ENCODE measurements at regions not wholly inside any gene's neighbourhood (a gene's known extent, or its start where the extent isn't known, plus 50 kb on each side); places are given as distances from the start of the nearest gene placed in this dataset.

GRCh38 chr10:121679916-121680315 lies 81.7 kb upstream of the FGFR2 start:
- no peak overlapping the region for H3K4me3 ChIP-seq (ENCODE audit: insufficient read depth, low read length)
- TF ChIP-seq CTCF (IDR thresholded peaks at IDR 0.05; ENCODE audit: extremely low read depth, low read depth, low read length), result no peak
- H3K4me2 ChIP-seq (ENCODE audit: insufficient read depth, low read length), result no peak overlapping the region
- no peaks in the 10 kb centered on the region for H3K27me3 ChIP-seq (ENCODE audit: insufficient read depth, low read length)
- H4K20me1 ChIP-seq (ENCODE audit: insufficient read depth, low read length), result no peaks in the 10 kb centered on the region
- no peak overlapping the region for H3K27ac ChIP-seq (ENCODE audit: low read depth, low read length)
- H3K4me1 ChIP-seq (ENCODE audit: insufficient read depth, low read length), result no peaks in the 10 kb centered on the region
- H3K36me3 ChIP-seq (ENCODE audit: insufficient read depth, low read length), result no peaks in the 10 kb centered on the region
- H3K9me3 ChIP-seq (ENCODE audit: low read depth, low read length), result no peaks in the 10 kb centered on the region
- DNase-seq (ENCODE audit: insufficient read length, low spot score, missing footprints), result no peak
- H2AFZ ChIP-seq (ENCODE audit: low read length), result no peak overlapping the region
- no peaks in the 10 kb centered on the region for H3K79me2 ChIP-seq (ENCODE audit: insufficient read depth, low read length)

- H3K4me1 ChIP-seq (ENCODE audit: insufficient read depth, low read length), result no peaks in the 10 kb centered on the region
- H4K20me1 ChIP-seq (ENCODE audit: insufficient read depth, low read length), result no peaks in the 10 kb centered on the region
- no peak overlapping the region for H2AFZ ChIP-seq (ENCODE audit: low read length)
- H3K27me3 ChIP-seq (ENCODE audit: insufficient read depth, low read length), result no peaks in the 10 kb centered on the region
- DNase-seq (ENCODE audit: insufficient read length, low spot score, missing footprints), result no peak
- no peaks in the 10 kb centered on the region for H3K9me3 ChIP-seq (ENCODE audit: low read depth, low read length)
- no peak overlapping the region for H3K4me3 ChIP-seq (ENCODE audit: insufficient read depth, low read length)
- H3K4me2 ChIP-seq (ENCODE audit: insufficient read depth, low read length), result no peak overlapping the region
- no peak overlapping the region for H3K27ac ChIP-seq (ENCODE audit: low read depth, low read length)
- TF ChIP-seq CTCF (IDR thresholded peaks at IDR 0.05; ENCODE audit: extremely low read depth, low read depth, low read length), result no peak
- no peaks in the 10 kb centered on the region for H3K79me2 ChIP-seq (ENCODE audit: insufficient read depth, low read length)
- no peaks in the 10 kb centered on the region for H3K36me3 ChIP-seq (ENCODE audit: insufficient read depth, low read length)
These were observed 80.5 kb upstream of the FGFR2 start for GRCh38 chr10:121678631-121679174.

- no peaks in the 10 kb centered on the region for H4K20me1 ChIP-seq (ENCODE audit: insufficient read depth, low read length)
- H3K4me3 ChIP-seq (ENCODE audit: insufficient read depth, low read length), result no peak overlapping the region
- no peak for TF ChIP-seq CTCF (IDR thresholded peaks at IDR 0.05; ENCODE audit: extremely low read depth, low read depth, low read length)
- no peaks in the 10 kb centered on the region for H3K79me2 ChIP-seq (ENCODE audit: insufficient read depth, low read length)
- H3K4me1 ChIP-seq (ENCODE audit: insufficient read depth, low read length), result no peaks in the 10 kb centered on the region
- no peak overlapping the region for H3K27ac ChIP-seq (ENCODE audit: low read depth, low read length)
- no peaks in the 10 kb centered on the region for H3K9me3 ChIP-seq (ENCODE audit: low read depth, low read length)
- H2AFZ ChIP-seq (ENCODE audit: low read length), result no peak overlapping the region
- DNase-seq (ENCODE audit: insufficient read length, low spot score, missing footprints), result no peak
- H3K36me3 ChIP-seq (ENCODE audit: insufficient read depth, low read length), result no peaks in the 10 kb centered on the region
- no peak overlapping the region for H3K4me2 ChIP-seq (ENCODE audit: insufficient read depth, low read length)
- H3K27me3 ChIP-seq (ENCODE audit: insufficient read depth, low read length), result no peaks in the 10 kb centered on the region
These were observed 79.6 kb upstream of the FGFR2 start for GRCh38 chr10:121677880-121678279.

- H3K9me3 ChIP-seq (ENCODE audit: low read depth, low read length), result no peaks in the 10 kb centered on the region
- TF ChIP-seq CTCF (IDR thresholded peaks at IDR 0.05; ENCODE audit: extremely low read depth, low read depth, low read length), result no peak
These were observed 77.1 kb upstream of the FGFR2 start for GRCh38 chr10:121675344-121675743.

More at GRCh38 chr10:121675344-121675743, 77.1 kb upstream of the FGFR2 start:
- no peaks in the 10 kb centered on the region for H3K4me1 ChIP-seq (ENCODE audit: insufficient read depth, low read length)
- H3K36me3 ChIP-seq (ENCODE audit: insufficient read depth, low read length), result no peaks in the 10 kb centered on the region
- no peak overlapping the region for H3K4me3 ChIP-seq (ENCODE audit: insufficient read depth, low read length)
- H3K27me3 ChIP-seq (ENCODE audit: insufficient read depth, low read length), result no peaks in the 10 kb centered on the region
- no peak overlapping the region for H3K27ac ChIP-seq (ENCODE audit: low read depth, low read length)
- H3K4me2 ChIP-seq (ENCODE audit: insufficient read depth, low read length), result no peak overlapping the region
- no peaks in the 10 kb centered on the region for H3K79me2 ChIP-seq (ENCODE audit: insufficient read depth, low read length)
- no peaks in the 10 kb centered on the region for H4K20me1 ChIP-seq (ENCODE audit: insufficient read depth, low read length)
- no peak for DNase-seq (ENCODE audit: insufficient read length, low spot score, missing footprints)
- no peak overlapping the region for H2AFZ ChIP-seq (ENCODE audit: low read length)
